Trophoblast cell (in vitro differentiated cells and primary cell): ENCODE measurements at regions not wholly inside any gene's neighbourhood (a gene's known extent, or its start where the extent isn't known, plus 50 kb on each side); places are given as distances from the start of the nearest gene placed in this dataset.

Source experiments
- DNase-seq, 2 donors: peaks; one replicate each; pipeline ENCODE4 v3.0.0-alpha.2; 2016
- H2AFZ ChIP-seq: 2 replicates; pipeline ENCODE4 v1.6.1; 2013; ENCODE audit warnings: low read length, moderate library complexity, mild to moderate bottlenecking; ENCODE audit not compliant: insufficient read depth, poor library complexity
- H2AK5ac ChIP-seq: 2 replicates; pipeline ENCODE4 v1.6.1; 2013; ENCODE audit warnings: mild to moderate bottlenecking, low read length
- H2BK120ac ChIP-seq: 2 replicates; pipeline ENCODE4 v1.6.1; 2013; ENCODE audit warnings: low read length, mild to moderate bottlenecking, moderate library complexity; ENCODE audit not compliant: insufficient read depth, poor library complexity
- H2BK12ac ChIP-seq: 2 replicates; pipeline ENCODE4 v1.6.1; 2013; ENCODE audit warnings: mild to moderate bottlenecking, low read length, moderate library complexity
- H2BK5ac ChIP-seq: 2 replicates; pipeline ENCODE4 v1.6.1; 2013; ENCODE audit warnings: low read length, low read depth, moderate library complexity, mild to moderate bottlenecking; ENCODE audit not compliant: poor library complexity
- H3K14ac ChIP-seq: 2 replicates; pipeline ENCODE4 v1.6.1; 2013; ENCODE audit warnings: mild to moderate bottlenecking, low read length
- H3K18ac ChIP-seq: 2 replicates; pipeline ENCODE4 v1.6.1; 2013; ENCODE audit warnings: mild to moderate bottlenecking, low read length
- H3K23ac ChIP-seq: 2 replicates; pipeline ENCODE4 v1.6.1; 2013; ENCODE audit warnings: low read length
- H3K27ac ChIP-seq: 2 replicates; pipeline ENCODE4 v1.5.1; 2013; ENCODE audit warnings: low read depth, mild to moderate bottlenecking, inconsistent platforms, low read length, moderate library complexity
- H3K27me3 ChIP-seq: 2 replicates; pipeline ENCODE4 v1.6.1; 2013; ENCODE audit warnings: inconsistent platforms, mild to moderate bottlenecking, low read length, moderate library complexity; ENCODE audit not compliant: insufficient read depth
- H3K36me3 ChIP-seq, 2 experiments: 1 replicate in 1 of 2; 2 replicates in 1 of 2; pipeline ENCODE4 v1.6.1; 2013; ENCODE audit warnings: low read length in 2 of 2, mild to moderate bottlenecking in 2 of 2, moderate library complexity in 1 of 2; ENCODE audit not compliant: insufficient read depth in 2 of 2, control insufficient read depth in 1 of 2
- H3K4ac ChIP-seq: 2 replicates; pipeline ENCODE4 v1.6.1; 2013; ENCODE audit warnings: low read depth, mild to moderate bottlenecking, low read length, moderate library complexity
- H3K4me1 ChIP-seq, 2 experiments: 1 replicate in 1 of 2; 2 replicates in 1 of 2; pipeline ENCODE4 v1.6.1; 2013; ENCODE audit warnings: low read length in 2 of 2, mild to moderate bottlenecking in 2 of 2, moderate library complexity in 1 of 2; ENCODE audit not compliant: insufficient read depth in 2 of 2, control insufficient read depth in 1 of 2
- H3K4me2 ChIP-seq: 2 replicates; pipeline ENCODE4 v1.6.1; 2013; ENCODE audit warnings: inconsistent platforms, mild to moderate bottlenecking, low read length, moderate library complexity
- H3K4me3 ChIP-seq: 2 replicates; pipeline ENCODE4 v1.5.1; 2013; ENCODE audit warnings: mild to moderate bottlenecking, low read depth, low read length, inconsistent platforms
- H3K79me1 ChIP-seq: one replicate; pipeline ENCODE4 v1.6.1; 2013; ENCODE audit warnings: low read length
- H3K79me2 ChIP-seq: 2 replicates; pipeline ENCODE4 v1.6.1; 2013; ENCODE audit warnings: low read length, mild to moderate bottlenecking; ENCODE audit not compliant: control insufficient read depth, insufficient read depth, poor library complexity
- H3K9ac ChIP-seq: 2 replicates; pipeline ENCODE4 v1.6.1; 2013; ENCODE audit warnings: mild to moderate bottlenecking, low read length
- H3K9me3 ChIP-seq: 2 replicates; pipeline ENCODE4 v1.6.1; 2013; ENCODE audit warnings: low read depth, mild to moderate bottlenecking, control low read depth, inconsistent platforms, low read length; ENCODE audit not compliant: insufficient read depth
- H4K12ac ChIP-seq: 2 replicates; pipeline ENCODE4 v1.6.1; 2013; ENCODE audit warnings: low read depth, mild to moderate bottlenecking, low read length, moderate library complexity
- H4K8ac ChIP-seq: 2 replicates; pipeline ENCODE4 v1.6.1; 2013; ENCODE audit warnings: low read depth, mild to moderate bottlenecking, low read length, moderate library complexity
- H4K91ac ChIP-seq: one replicate; pipeline ENCODE4 v1.6.1; 2013; ENCODE audit warnings: low read depth, mild to moderate bottlenecking, low read length, moderate library complexity
- WGBS: extraction: QIAGEN DNeasy Blood & Tissue Kit; methylation state at CpG from one replicate; pipeline ENCODE4 v1.1.7; 2013; ENCODE audit warnings: missing lambda C conversion rate; ENCODE audit not compliant: insufficient read length, insufficient coverage; ENCODE audit errors: extremely low coverage; 5-methylcytosine and 5-hydroxymethylcytosine counted together

GRCh38 chr1:81314513-81315233 lies 486.1 kb upstream of the ADGRL2 start:
- no peaks in the 10 kb centered on the region for H3K9me3 ChIP-seq
- no peaks in the 10 kb centered on the region for H3K79me1 ChIP-seq
- H3K4me3 ChIP-seq: no peak overlapping the region
- H3K4ac ChIP-seq: no peak overlapping the region
- H2BK12ac ChIP-seq: no peak overlapping the region
- no peak overlapping the region for H3K27ac ChIP-seq
- no peaks in the 10 kb centered on the region for H3K36me3 ChIP-seq
- no peak overlapping the region for H3K18ac ChIP-seq
- H3K4me1 ChIP-seq: peaks cover 0 to 2% of the 10 kb centered on the region in 2 experiments
- H4K12ac ChIP-seq: no peak overlapping the region
- no peak for DNase-seq
- H2AFZ ChIP-seq: no peak overlapping the region
- H3K9ac ChIP-seq: no peak overlapping the region
- no peak overlapping the region for H3K14ac ChIP-seq
- H3K4me2 ChIP-seq: no peak overlapping the region
- no peak overlapping the region for H2BK5ac ChIP-seq
- no peak overlapping the region for H2BK120ac ChIP-seq
- H2AK5ac ChIP-seq: no peak overlapping the region
- no peak overlapping the region for H4K91ac ChIP-seq
- H3K27me3 ChIP-seq: no peaks in the 10 kb centered on the region
- H3K79me2 ChIP-seq: no peaks in the 10 kb centered on the region
- H3K23ac ChIP-seq: no peak overlapping the region
- WGBS: 100% methylated on average over 1 of the region's 2 CpGs
- H4K8ac ChIP-seq: no peak overlapping the region

GRCh38 chr1:81313289-81313688 lies 487.4 kb upstream of the ADGRL2 start:
- H3K4me3 ChIP-seq: no peak overlapping the region
- no peak overlapping the region for H4K8ac ChIP-seq
- no peak overlapping the region for H3K4me2 ChIP-seq
- no peaks in the 10 kb centered on the region for H3K27me3 ChIP-seq
- no peak overlapping the region for H3K23ac ChIP-seq
- no CpG with 5 or more reads among the region's 4 CpGs for WGBS
- no peaks in the 10 kb centered on the region for H3K9me3 ChIP-seq
- H2BK12ac ChIP-seq: no peak overlapping the region
- no peak overlapping the region for H3K27ac ChIP-seq
- no peaks in the 10 kb centered on the region for H3K79me2 ChIP-seq
- no peak overlapping the region for H3K14ac ChIP-seq
- H4K12ac ChIP-seq: no peak overlapping the region
- no peak overlapping the region for H3K18ac ChIP-seq
- H3K36me3 ChIP-seq: no peaks in the 10 kb centered on the region
- DNase-seq: no peak
- no peak overlapping the region for H3K4ac ChIP-seq
- H3K9ac ChIP-seq: no peak overlapping the region
- no peak overlapping the region for H2BK5ac ChIP-seq
- H2BK120ac ChIP-seq: no peak overlapping the region
- H2AK5ac ChIP-seq: no peak overlapping the region
- H3K79me1 ChIP-seq: no peaks in the 10 kb centered on the region
- H3K4me1 ChIP-seq: peaks cover 0 to 2% of the 10 kb centered on the region in 2 experiments
- no peak overlapping the region for H2AFZ ChIP-seq
- no peak overlapping the region for H4K91ac ChIP-seq

- H3K36me3 ChIP-seq: no peaks in the 10 kb centered on the region
- H2BK5ac ChIP-seq: no peak overlapping the region
- no peak overlapping the region for H3K18ac ChIP-seq
- no peak overlapping the region for H4K8ac ChIP-seq
- H4K12ac ChIP-seq: no peak overlapping the region
- no peaks in the 10 kb centered on the region for H3K9me3 ChIP-seq
- H2BK12ac ChIP-seq: no peak overlapping the region
- no peaks in the 10 kb centered on the region for H3K27me3 ChIP-seq
- H4K91ac ChIP-seq: no peak overlapping the region
- H3K14ac ChIP-seq: no peak overlapping the region
- peak overlapping the region; percentile 21 for H3K4ac ChIP-seq
- no CpG with 5 or more reads among the region's 8 CpGs for WGBS
- no peak overlapping the region for H2AFZ ChIP-seq
- no peaks in the 10 kb centered on the region for H3K79me2 ChIP-seq
- no peak overlapping the region for H3K23ac ChIP-seq
- H3K4me1 ChIP-seq: peaks cover 0 to 2% of the 10 kb centered on the region in 2 experiments
- no peak overlapping the region for H3K9ac ChIP-seq
- no peak overlapping the region for H3K4me3 ChIP-seq
- DNase-seq: no peak
- H3K79me1 ChIP-seq: no peaks in the 10 kb centered on the region
- peak overlapping the region; percentile 24 for H2BK120ac ChIP-seq
- no peak overlapping the region for H3K27ac ChIP-seq
- no peak overlapping the region for H2AK5ac ChIP-seq
- H3K4me2 ChIP-seq: no peak overlapping the region
These were observed 488.4 kb upstream of the ADGRL2 start for GRCh38 chr1:81312272-81312754.

- Histone ChIP-seq H2BK120ac (no peak overlapping the region), H3K9me3 (no peaks in the 10 kb centered on the region), H3K4me1 (peaks cover 0 to 4% of the 10 kb centered on the region in 2 experiments), H3K4me3 (no peak overlapping the region), H3K4me2 (no peak overlapping the region), H2BK12ac (no peak overlapping the region), H3K79me1 (no peaks in the 10 kb centered on the region), H3K27me3 (no peaks in the 10 kb centered on the region), H3K14ac (no peak overlapping the region), H3K36me3 (no peaks in the 10 kb centered on the region), H3K18ac (no peak overlapping the region), H3K23ac (no peak overlapping the region), H3K27ac (no peak overlapping the region), H4K8ac (no peak overlapping the region), H4K91ac (no peak overlapping the region), H3K9ac (no peak overlapping the region), H4K12ac (no peak overlapping the region), H2BK5ac (no peak overlapping the region), H2AFZ (no peak overlapping the region), H3K4ac (no peak overlapping the region), H2AK5ac (no peak overlapping the region), H3K79me2 (no peaks in the 10 kb centered on the region)
- no CpG with 5 or more reads among the region's 1 CpG for WGBS
- DNase-seq: peak in 1 of 2 donors; percentile 18
These were observed 490.5 kb upstream of the ADGRL2 start for GRCh38 chr1:81310250-81310649.
